ENCODE measurements at regions not wholly inside any gene's neighbourhood (a gene's known extent, or its start where the extent isn't known, plus 50 kb on each side); places are given as distances from the start of the nearest gene placed in this dataset.
A peak's percentile ranks its signal among the peaks of the same experiment; 100 is the strongest.

GRCh38 chrY:15292881-15293280 lies 768.6 kb downstream of the NLGN4Y start:
- CTCF ChIA-PET: no interaction called here
- H3K27ac ChIP-seq: no peak overlapping the region
- H3K4me2 ChIP-seq: no peak overlapping the region
- POLR2A ChIA-PET: no interaction called here
- 33% methylated on average over 8 of the region's 8 CpGs for WGBS (ENCODE audit: missing lambda C conversion rate)
- FAIRE-seq (no peak), DNase-seq (ENCODE audit: low read depth in 1 of 2, low spot score in 1 of 2) (no peak), ATAC-seq (no peak)
- TF ChIP-seq, protein P1, sequence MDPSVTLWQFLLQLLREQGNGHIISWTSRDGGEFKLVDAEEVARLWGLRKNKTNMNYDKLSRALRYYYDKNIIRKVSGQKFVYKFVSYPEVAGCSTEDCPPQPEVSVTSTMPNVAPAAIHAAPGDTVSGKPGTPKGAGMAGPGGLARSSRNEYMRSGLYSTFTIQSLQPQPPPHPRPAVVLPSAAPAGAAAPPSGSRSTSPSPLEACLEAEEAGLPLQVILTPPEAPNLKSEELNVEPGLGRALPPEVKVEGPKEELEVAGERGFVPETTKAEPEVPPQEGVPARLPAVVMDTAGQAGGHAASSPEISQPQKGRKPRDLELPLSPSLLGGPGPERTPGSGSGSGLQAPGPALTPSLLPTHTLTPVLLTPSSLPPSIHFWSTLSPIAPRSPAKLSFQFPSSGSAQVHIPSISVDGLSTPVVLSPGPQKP (IDR thresholded peaks at IDR 0.05; ENCODE audit: low read depth, low read length): no peak
- TF ChIP-seq, protein P2, sequence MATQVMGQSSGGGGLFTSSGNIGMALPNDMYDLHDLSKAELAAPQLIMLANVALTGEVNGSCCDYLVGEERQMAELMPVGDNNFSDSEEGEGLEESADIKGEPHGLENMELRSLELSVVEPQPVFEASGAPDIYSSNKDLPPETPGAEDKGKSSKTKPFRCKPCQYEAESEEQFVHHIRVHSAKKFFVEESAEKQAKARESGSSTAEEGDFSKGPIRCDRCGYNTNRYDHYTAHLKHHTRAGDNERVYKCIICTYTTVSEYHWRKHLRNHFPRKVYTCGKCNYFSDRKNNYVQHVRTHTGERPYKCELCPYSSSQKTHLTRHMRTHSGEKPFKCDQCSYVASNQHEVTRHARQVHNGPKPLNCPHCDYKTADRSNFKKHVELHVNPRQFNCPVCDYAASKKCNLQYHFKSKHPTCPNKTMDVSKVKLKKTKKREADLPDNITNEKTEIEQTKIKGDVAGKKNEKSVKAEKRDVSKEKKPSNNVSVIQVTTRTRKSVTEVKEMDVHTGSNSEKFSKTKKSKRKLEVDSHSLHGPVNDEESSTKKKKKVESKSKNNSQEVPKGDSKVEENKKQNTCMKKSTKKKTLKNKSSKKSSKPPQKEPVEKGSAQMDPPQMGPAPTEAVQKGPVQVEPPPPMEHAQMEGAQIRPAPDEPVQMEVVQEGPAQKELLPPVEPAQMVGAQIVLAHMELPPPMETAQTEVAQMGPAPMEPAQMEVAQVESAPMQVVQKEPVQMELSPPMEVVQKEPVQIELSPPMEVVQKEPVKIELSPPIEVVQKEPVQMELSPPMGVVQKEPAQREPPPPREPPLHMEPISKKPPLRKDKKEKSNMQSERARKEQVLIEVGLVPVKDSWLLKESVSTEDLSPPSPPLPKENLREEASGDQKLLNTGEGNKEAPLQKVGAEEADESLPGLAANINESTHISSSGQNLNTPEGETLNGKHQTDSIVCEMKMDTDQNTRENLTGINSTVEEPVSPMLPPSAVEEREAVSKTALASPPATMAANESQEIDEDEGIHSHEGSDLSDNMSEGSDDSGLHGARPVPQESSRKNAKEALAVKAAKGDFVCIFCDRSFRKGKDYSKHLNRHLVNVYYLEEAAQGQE (IDR thresholded peaks at IDR 0.05): peak; percentile 47; the same call in 1 of the 2 replicates
- H3K4me3 ChIP-seq: no peak overlapping the region
- no peaks in the 10 kb centered on the region for H3K4me1 ChIP-seq
- no peaks in the 10 kb centered on the region for H3K9me3 ChIP-seq

- POLR2A ChIA-PET: no interaction called here
- no peak overlapping the region for H3K4me2 ChIP-seq
- TF ChIP-seq KDM1A (IDR thresholded peaks at IDR 0.05; ENCODE audit: low read depth): no peak
- TF ChIP-seq CBX8 (IDR thresholded peaks at IDR 0.05): no peak
- no peak for TF ChIP-seq HMGXB4 (CRISPR knock-in tag; IDR thresholded peaks at IDR 0.05; ENCODE audit: borderline replicate concordance)
- no peak for TF ChIP-seq HOXA7 (CRISPR knock-in tag; IDR thresholded peaks at IDR 0.05)
- TF ChIP-seq PHF8 (IDR thresholded peaks at IDR 0.05; ENCODE audit: borderline replicate concordance, low read depth): no peak
- TF ChIP-seq RCOR1 (IDR thresholded peaks at IDR 0.05; ENCODE audit: low read depth, low read length): no peak
- no peak for TF ChIP-seq MAFK (IDR thresholded peaks at IDR 0.05; ENCODE audit: partially characterized antibody)
- no peak for TF ChIP-seq CTCF (IDR thresholded peaks at IDR 0.05)
- TF ChIP-seq EHMT2 (IDR thresholded peaks at IDR 0.05; ENCODE audit: low read depth): no peak
- TF ChIP-seq, protein P1 (IDR thresholded peaks at IDR 0.05; ENCODE audit: low read depth, low read length): no peak
- no peak for TF ChIP-seq NR3C1 (IDR thresholded peaks at IDR 0.05)
- no peak for TF ChIP-seq KDM5A (IDR thresholded peaks at IDR 0.05)
- TF ChIP-seq FOSB (CRISPR knock-in tag; IDR thresholded peaks at IDR 0.05): no peak
- TF ChIP-seq, protein P3, sequence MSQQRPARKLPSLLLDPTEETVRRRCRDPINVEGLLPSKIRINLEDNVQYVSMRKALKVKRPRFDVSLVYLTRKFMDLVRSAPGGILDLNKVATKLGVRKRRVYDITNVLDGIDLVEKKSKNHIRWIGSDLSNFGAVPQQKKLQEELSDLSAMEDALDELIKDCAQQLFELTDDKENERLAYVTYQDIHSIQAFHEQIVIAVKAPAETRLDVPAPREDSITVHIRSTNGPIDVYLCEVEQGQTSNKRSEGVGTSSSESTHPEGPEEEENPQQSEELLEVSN (IDR thresholded peaks at IDR 0.05; ENCODE audit: borderline replicate concordance, low read depth): no peak
- no peak for TF ChIP-seq POLR2AphosphoS2 (conservative IDR thresholded peaks at IDR 0.05; ENCODE audit: low read length)
- TF ChIP-seq FOSL2 (IDR thresholded peaks at IDR 0.05): no peak
- no peak for TF ChIP-seq FOSL2 (CRISPR knock-in tag; IDR thresholded peaks at IDR 0.05)
- TF ChIP-seq JUN (IDR thresholded peaks at IDR 0.05): no peak
- no peak for TF ChIP-seq RAD21 (conservative IDR thresholded peaks at IDR 0.05 in 1 of 2, IDR thresholded peaks at IDR 0.05 in 1 of 2)
- no peak for TF ChIP-seq HEYL (CRISPR knock-in tag; IDR thresholded peaks at IDR 0.05)
- FAIRE-seq (no peak), DNase-seq (ENCODE audit: low read depth in 1 of 2, low spot score in 1 of 2) (no peak), ATAC-seq (no peak)
- no peak overlapping the region for H3K4me3 ChIP-seq
- H3K27ac ChIP-seq: no peak overlapping the region
- no peaks in the 10 kb centered on the region for H3K9me3 ChIP-seq
- WGBS (ENCODE audit: missing lambda C conversion rate): 3% methylated on average over 3 of the region's 3 CpGs
- CTCF ChIA-PET: no interaction called here
- H3K4me1 ChIP-seq: no peaks in the 10 kb centered on the region
These were observed 777.5 kb downstream of the NLGN4Y start for GRCh38 chrY:15301879-15302278.

All from A549 (cell line).